NCI-H146 treated with DMSO at 0.1 percent for 48 hours (cell line): ENCODE measurements at regions not wholly inside any gene's neighbourhood (a gene's known extent, or its start where the extent isn't known, plus 50 kb on each side); places are given as distances from the start of the nearest gene placed in this dataset.

Experiments
- DNase-seq: peaks from one replicate; lab custom pipeline; 2025; ENCODE audit not compliant: unreplicated experiment; lab: John Stamatoyannopoulos, UW

DNA sequence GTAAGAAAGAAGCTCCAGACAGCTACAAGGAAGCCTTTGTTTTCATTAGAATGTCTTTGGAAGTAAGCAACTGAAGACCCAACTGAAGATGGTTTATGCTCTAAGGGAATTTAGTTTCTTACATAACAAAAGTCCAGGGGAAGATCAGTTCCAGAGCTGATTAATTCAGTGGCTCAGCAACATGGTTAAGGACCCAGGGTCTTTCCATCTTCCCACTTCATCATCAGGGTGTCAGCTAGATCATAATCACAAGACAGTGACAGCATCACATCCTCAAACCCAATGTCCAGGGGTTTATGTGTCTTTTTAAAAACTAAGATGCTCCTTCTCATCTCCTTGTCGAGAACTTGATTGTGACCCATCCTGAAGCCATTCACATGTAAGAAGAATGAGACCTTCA is 119.7 kb upstream of the PRDM1 start:
- no peak for DNase-seq

DNA sequence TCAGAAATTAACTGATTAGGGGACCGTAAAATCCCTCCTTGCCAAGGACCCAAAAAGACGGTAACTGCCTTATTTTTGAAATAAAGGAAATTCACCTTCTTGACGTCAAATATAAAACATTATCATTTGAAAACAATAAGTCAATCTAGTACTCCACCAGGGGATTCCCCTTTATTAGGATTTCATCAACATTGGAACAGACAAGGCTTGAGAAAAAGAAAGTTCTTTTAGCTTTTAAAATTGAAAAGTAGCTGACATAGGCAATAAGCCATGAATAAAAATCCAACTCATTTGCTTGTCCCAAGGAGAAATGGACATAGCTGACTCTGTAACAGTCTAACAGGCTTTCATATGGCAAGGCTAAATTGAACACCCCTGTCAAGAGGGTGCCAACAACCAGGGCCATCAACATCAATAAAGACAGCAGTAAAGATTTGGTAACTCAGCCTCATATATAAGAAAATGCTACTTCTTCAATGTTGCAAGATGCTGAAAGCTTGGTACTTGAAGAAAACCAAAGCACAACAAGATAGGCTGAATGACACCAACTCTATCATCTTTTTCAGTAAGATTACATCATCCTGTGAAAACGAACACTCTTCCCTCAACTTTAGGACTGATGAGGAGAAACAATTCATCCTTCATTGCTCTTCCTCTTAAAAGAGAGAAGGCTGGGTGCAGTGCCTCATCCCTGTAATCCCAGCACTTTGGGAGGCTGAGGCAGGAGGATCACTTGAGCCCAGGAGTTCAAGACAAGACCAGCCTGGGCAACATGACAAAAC is 121.0 kb upstream of the PRDM1 start:
- DNase-seq, result no peak

DNA sequence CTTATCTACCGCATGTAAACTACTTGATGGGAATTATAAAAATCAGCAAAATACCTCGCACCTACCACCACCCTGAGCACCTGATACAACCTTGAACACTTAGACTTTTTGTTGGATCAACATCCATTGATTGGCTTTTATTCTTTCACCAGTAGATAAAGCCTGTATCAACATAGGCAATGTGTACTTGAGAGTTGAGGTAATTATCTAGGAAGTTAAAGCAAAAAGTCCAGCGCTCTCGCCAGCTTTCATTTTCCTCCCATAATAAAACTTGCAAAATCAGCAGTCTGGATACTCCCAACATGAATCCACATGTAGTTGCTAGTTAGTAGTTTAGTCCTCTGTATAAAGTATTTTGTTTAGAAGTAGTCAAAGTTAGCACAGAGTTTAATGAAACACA is 132.0 kb upstream of the PRDM1 start:
- DNase-seq, result no peak

DNA sequence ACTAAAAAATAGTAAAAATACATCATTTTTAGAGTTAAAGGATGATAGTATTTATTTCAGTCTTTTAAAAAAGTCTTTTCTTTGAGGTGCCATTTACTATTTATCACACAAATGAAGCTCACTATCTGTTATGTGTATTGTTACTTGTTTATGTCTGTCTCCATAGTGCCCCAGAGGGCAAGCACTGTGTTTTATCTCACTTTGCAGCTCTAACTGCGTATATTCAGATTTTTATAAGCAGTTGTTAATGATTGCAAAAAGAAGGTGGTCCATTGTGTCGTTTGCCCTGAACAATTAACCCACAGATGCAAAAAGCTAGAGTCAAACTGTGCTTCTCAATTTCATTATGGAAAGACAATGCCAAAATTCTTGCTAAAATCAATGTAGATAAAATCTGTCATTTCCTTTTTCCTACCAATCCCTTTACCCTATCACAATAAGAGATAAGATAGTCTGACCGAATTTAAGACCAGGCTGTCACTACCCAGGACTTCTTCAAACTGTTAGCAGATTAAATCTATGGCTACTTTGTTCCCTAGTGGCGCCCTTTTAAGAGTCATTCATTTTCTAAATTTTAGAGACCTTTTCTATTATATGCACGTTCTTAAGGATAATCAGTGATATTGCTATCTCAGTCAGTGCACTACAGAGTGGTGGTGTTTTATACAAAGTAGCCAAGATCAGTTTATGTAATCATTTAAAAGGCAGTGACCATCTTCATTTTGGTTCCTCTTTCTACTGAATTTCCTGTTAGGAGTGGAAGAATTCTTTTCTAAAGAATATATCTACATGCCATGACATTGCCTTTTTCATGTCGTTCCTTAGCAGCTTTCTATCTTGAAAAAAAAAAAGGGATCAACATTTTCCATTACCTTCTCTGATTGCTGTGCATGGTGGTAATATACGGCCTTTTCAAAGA is 133.1 kb upstream of the PRDM1 start:
- DNase-seq, result no peak

DNA sequence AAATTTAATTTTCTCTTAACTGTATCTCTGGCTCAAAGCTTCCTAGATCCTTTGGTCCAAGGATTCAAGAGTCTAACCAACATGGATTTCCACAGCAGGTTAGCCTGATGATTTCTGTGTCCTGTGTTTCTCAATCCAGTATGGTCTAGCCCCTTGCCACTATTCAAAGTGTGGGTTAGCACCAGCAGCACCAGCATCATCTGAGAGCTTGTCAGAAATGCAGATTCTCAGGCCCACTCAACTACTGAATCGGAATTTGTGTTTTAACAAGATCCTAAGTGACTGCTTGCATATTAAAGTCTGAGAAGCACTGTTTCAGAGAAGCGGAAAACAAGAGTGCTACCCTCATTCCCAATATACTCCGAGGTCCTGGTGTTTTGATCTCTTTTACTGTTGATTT is 133.8 kb upstream of the PRDM1 start:
- DNase-seq, result no peak

DNA sequence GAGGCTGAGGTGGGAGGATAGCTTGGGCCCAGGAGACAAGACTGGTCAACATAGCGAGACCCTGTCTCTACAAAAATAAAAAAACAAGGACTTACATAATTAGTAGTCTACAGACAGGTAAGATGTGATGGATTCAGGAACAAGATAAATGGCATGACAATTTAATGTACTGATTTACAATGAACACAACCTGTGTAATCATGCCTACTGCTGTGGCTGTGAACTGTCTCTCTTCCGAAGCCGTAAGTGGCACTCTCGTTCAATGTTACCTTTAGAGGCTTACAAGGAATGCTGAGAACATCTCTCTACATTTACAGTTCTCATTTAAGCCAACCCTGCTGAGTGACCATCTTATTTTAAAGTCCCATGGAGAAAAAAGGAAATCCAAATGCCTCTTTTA is 134.8 kb upstream of the PRDM1 start:
- DNase-seq, result no peak

DNA sequence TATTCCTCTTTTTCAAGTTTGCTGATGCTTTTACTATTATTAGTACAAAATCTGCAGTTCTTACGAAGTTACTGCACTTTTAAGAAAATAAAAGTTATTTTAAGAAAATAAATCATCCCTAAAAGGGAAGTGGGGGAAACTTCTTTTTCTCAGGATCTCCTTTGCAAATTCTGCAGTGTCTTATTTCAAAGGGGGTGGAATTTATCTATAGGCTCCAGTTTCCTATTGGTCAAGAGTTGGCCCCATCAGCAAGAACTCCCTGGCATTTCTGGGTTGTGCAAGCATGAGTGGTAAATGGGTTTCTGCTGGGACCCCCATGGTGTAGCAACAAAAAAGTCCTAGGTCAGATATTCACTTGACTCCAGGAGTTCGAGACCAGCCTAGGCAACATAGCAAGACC is 136.3 kb upstream of the PRDM1 start:
- DNase-seq, result no peak

DNA sequence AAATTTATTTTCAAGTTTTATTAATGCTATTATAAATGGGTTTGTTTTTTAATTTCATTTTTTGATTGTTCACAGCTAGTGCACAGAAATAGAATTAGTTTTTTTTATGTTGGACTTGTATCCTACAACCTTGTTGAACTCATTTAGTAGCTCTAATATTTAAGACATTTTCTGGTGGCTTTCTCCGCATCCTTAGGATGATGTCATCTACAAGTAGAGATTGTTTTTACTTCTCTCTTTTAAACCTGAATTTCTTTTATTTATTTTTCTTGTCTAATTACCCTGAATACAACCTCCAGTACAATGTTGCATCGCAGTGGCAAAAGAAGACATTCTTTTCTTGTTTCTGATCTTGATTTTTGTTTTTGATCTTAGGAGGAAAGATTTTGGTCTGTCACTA is 142.6 kb upstream of the PRDM1 start:
- DNase-seq, result no peak

DNA sequence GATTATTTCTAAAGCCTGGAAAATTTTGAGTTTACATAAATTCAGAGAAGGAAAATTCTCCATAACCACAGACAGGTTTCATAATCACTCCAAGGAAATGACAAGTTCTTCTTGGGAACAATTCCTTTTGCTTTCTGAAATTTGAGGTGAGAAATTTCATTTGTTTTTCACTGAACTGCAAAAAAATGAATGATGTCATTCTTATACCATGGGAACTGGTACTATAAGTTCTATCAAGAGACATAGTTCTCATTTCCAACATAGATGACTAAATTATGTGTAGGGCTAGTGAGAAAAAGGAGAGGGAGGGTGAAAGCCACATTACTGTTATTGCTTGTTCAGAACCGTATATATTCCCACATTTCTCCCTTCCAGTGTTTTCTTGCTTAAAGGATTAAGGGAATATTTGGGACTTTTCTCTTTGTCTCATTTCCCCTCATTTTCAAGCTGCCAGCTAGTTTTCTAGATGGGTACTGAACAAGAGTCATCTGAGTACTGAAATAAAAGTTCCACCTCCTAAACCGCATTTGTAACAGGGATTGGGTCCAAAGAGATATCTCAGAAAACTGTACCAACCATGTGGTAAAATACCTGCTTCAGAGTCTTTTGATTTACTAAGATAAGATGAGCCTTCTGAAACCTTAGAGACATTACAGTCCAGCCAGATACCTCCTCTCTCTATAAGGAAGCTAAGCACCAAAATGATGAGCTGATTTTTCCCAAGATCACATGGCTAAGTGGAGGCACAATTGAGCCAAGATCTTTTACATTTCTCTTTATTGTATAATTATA is 144.3 kb upstream of the PRDM1 start:
- DNase-seq, result no peak

DNA sequence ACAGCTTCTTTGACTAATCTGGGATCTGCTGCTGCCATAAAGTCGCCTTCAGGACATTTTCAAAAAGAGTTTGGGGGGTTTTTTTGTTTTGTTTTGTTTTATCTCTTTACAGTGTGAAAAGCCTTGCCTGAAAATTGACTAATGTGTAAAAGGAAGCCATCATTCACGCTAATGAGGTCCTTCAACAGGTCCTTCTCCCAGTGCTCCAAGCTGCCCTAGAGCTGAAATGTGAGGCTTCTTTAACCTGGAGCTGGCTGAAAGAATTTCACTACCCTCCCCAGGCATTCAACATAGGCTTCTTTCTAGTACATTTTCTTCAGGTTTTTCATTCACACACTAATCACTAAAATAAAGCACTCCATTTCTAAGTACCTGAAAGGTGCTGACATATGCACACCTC is 145.1 kb upstream of the PRDM1 start:
- DNase-seq, result no peak

DNA sequence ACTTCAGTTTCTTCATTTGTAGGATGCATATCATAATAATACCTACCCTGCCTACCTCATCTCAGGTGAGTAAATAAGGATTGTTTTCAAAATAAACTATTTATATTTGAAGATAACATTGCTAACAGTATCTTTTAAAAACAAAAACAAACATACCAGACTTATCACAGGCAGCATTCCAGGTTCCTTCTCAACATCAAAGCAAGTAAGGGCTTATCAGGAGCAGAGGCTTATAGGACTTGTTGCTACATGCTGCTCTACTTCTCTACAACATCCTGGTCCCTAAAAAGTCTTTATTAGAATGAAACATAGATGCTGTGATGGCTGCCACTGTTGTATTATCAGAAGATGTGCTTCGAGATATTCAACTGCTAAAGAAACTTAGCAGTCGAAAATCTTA is 149.2 kb upstream of the PRDM1 start:
- DNase-seq, result no peak

DNA sequence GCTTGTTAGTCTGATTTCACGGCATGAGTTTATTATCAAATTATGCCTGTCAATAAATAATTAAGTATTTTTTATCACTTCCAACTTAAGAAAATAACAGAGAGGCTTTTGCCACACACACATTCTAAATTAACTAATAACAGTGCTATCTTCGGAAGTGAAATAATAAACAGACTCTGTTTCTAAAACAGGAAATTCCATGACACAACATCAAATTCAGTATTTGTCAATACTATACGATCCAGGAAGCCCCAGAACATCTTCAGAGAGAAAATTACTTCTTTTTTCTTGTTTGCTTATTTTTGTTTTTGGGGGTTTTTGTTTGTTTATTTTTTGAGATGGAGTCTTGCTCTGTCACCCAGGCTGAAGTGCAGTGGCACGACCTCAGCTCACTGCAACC is 150.7 kb upstream of the PRDM1 start:
- DNase-seq, result no peak

DNA sequence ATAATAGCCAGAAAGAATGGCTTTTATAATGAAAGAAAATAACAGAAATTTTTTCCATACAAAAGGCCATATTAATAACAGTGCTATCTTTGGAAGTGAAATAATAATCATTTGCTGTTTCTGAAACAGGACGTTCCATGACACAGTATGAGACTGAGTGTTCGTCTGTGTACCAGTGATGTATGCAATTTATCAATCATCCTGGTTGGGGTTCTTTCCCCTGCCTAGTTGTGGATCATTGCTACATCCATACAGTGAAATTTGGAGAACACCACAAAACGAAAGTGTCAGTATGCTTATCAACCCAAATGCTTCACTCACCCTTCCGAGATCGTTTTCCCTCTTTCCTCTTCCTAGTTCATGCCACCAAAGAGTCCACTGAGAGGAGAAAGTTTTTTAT is 151.4 kb upstream of the PRDM1 start:
- DNase-seq, result no peak

DNA sequence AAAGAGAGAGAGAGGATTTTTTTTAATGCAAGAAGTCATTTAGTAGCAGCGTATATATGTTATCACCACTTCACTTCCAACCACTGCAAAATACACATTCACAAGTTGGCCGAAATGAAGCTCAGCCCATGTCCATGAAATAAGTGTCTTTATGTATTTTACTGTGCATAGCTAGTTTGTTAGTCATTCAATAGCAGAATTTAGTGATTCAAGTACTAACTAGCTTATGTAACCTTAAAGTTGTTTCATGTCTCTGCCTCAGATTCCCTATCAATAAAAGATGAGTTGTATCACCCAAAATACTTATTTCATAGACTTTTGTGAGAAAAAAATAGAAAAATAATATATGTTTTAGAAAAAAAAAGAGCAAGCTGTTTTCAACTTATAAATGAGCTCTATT is 153.7 kb upstream of the PRDM1 start:
- no peak for DNase-seq

DNA sequence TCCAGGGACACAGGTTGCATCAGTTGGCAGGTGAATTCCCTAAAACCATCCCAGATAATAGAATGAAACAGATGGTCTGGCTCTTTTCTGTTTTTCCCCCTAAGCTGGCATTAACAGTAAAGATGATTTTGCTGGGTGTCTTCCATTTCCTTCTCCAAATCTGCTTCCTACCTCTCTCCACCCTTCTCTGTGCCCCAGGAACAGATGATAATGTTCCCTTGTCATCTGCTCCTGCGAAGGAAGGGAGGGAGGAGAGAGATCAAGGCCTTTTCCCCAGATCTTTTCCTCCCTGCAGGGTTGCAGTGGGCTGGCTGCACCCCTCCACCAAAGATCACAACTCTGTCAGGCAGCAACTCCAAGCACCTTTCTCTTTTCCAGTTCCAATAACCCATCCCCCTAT is 156.5 kb upstream of the PRDM1 start:
- no peak for DNase-seq

DNA sequence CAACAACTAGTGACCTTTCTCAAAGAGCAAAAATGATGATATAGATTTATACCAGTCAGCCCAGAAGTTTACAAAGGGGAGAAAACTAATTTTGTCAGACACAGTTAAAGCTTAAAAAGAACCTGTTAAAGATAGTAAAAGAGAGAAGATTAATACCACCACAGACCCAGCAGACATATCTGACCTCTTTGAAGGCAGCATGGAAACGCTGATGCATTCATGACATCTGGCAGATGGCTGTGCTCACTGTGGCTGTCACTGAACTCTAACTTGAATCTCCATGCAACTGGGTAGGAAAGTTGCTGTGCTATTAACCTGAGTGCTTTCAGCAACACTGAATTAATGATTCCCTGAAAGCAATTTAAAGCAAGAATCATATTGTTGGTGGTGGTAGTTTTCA is 159.8 kb upstream of the PRDM1 start:
- DNase-seq, result no peak

DNA sequence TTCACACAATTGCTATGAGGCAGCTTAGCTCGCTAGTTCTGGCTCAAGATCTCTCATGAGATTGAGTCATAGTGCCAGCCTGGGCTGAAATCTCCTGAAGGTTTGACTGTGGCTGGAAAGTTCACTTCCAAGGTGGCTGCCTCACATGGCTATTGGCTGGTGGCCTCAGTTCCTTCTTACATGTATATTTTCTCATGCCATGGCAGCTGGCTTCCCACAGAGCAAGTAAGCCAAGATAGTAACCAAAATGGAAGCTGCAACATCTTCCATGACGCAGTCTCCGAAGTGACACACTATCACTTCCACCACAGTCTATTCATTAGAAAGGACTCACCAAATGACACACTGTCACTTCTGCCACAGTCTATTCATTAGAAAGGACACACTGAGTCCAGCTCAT is 160.4 kb upstream of the PRDM1 start:
- no peak for DNase-seq

DNA sequence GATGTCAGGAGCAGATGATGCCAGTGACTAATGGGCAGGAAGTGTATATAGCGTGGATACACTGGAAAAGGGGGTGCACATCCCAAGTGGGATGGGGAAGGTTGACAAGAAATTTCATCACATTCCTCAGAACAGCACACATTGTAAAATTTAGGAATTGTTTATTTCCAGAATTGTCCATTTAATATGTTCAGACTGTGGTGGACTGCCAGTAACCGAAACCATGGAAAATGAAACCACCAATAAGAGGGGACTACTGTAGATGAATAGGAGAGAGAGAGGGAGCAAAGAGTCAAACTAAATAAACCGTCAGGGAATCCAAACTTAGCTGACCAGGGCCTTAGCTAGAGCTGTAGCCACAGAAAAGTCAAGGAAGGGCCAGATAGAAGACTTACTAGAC is 164.4 kb upstream of the PRDM1 start:
- DNase-seq, result no peak

DNA sequence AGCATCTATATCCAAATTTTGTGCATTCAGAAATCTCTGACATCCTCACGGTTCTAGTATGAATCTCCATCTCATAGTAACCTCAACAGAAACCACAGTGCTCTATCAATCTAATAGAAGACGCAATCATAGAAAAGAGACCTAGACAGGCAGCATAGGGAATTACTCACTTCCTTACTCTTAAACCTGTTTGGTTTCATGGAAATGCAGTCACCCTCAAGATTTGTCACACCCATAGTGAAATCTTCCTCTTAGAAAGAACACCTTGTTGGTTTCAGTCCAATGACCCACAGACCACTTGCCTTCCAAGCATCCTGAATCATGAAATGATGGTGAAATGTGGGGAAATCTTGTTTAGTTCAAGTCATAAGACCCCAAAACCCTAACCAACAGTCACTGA is 166.1 kb upstream of the PRDM1 start:
- DNase-seq, result no peak

DNA sequence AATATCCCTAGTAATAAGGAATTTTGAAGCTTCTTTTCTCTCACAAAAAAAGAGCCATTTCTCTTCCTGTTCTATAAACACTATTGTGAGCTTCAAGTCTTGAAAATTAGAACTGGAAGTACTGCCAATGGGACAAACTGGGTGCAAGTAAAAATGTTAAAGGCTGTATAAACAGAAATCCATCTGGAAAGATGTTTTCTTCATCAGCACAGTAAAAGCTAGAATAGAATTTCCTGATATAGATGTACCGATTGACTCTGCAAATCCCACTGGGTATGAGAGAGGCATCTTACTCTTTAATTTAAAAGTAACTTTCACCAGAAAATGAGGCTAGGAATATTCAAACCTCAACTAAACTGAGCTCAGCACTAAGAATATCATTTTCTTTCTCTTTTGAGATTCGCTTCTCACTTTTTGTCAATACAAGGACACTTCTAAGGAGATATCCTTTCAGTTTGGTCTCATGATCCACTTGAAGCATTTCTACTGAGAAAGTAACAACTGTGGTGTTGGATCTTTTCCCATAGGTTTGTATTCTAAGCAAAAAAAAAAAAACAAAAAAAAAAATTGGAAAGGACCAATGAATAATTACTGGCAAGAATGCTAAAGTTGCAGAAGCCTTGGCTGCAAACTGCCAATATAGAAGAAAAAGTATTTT is 169.0 kb upstream of the PRDM1 start:
- DNase-seq, result no peak

DNA sequence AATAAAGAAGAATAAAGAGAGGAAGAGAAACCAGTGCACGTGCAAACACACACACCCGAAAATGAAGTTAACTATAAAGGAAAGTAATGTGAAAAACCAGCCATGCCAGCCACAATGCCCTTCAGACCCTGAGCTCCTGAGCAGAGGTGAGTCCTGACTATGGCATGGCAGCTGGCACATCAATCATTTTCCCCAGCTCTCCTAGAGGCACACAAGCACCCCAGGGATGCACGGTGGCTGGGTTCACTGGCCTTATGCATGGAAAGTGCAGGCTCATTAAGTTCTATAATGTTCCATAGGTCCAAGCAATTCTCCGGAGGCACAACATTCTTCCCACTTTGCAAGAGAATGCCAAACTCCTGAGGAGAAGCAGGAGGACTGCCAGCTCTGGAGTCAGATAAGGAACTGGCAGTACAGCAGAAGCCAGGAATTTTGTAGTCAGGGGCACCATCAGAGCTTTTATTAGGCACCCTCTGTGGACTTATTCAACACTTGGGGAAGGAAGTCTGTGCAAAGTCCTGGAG is 175.0 kb upstream of the PRDM1 start:
- no peak for DNase-seq
